Mesendoderm (in vitro differentiated cells): ENCODE measurements at regions not wholly inside any gene's neighbourhood (a gene's known extent, or its start where the extent isn't known, plus 50 kb on each side); places are given as distances from the start of the nearest gene placed in this dataset.

Experiments
- DNase-seq: peaks from one replicate; pipeline ENCODE4 v3.0.0; 2013
- H2AK5ac ChIP-seq: 2 replicates; pipeline ENCODE4 v1.6.1; 2013; ENCODE audit warnings: low read length, inconsistent platforms
- H2BK120ac ChIP-seq: 2 replicates; pipeline ENCODE4 v1.6.1; 2013; ENCODE audit warnings: low read depth, mild to moderate bottlenecking, low read length, moderate library complexity, mixed read lengths
- H2BK15ac ChIP-seq: replicated peaks from 2 replicates; pipeline ENCODE4 v1.6.1; 2013; ENCODE audit warnings: low read depth, mild to moderate bottlenecking, moderate library complexity
- H2BK5ac ChIP-seq: 2 replicates; pipeline ENCODE4 v1.6.1; 2013; ENCODE audit warnings: low read length, inconsistent platforms
- H3K18ac ChIP-seq: 2 replicates; pipeline ENCODE4 v1.6.1; 2013; ENCODE audit warnings: mild to moderate bottlenecking, low read length, mixed read lengths
- H3K23ac ChIP-seq: one replicate; pipeline ENCODE4 v1.6.1; 2013; ENCODE audit warnings: low read length
- H3K27ac ChIP-seq: 2 replicates; pipeline ENCODE4 v1.5.1; 2013; ENCODE audit warnings: low read depth, mild to moderate bottlenecking, inconsistent platforms, low read length, moderate library complexity
- H3K27me3 ChIP-seq: 2 replicates; pipeline ENCODE4 v1.6.1; 2013; ENCODE audit warnings: low read length, control low read depth, mild to moderate bottlenecking, inconsistent platforms; ENCODE audit not compliant: insufficient read depth, poor library complexity
- H3K36me3 ChIP-seq: 2 replicates; pipeline ENCODE4 v1.6.1; 2013; ENCODE audit warnings: low read length, inconsistent platforms; ENCODE audit not compliant: control insufficient read depth, insufficient read depth
- H3K4ac ChIP-seq: one replicate; pipeline ENCODE4 v1.6.1; 2013; ENCODE audit warnings: low read depth, mild to moderate bottlenecking, low read length, moderate library complexity
- H3K4me1 ChIP-seq: 2 replicates; pipeline ENCODE4 v1.6.1; 2013; ENCODE audit warnings: low read depth, low read length, inconsistent platforms; ENCODE audit not compliant: control insufficient read depth
- H3K4me2 ChIP-seq: 2 replicates; pipeline ENCODE4 v1.6.1; 2013; ENCODE audit warnings: low read length
- H3K4me3 ChIP-seq: 2 replicates; pipeline ENCODE4 v1.5.1; 2013; ENCODE audit warnings: mild to moderate bottlenecking, low read length
- H3K56ac ChIP-seq: one replicate; pipeline ENCODE4 v1.6.1; 2013; ENCODE audit warnings: low read length
- H3K79me1 ChIP-seq: 2 replicates; pipeline ENCODE4 v1.6.1; 2013; ENCODE audit warnings: low read length, inconsistent platforms
- H3K79me2 ChIP-seq: 2 replicates; pipeline ENCODE4 v1.6.1; 2013; ENCODE audit warnings: mild to moderate bottlenecking, low read length; ENCODE audit not compliant: control insufficient read depth, insufficient read depth
- H3K9ac ChIP-seq: 2 replicates; pipeline ENCODE4 v1.6.1; 2013; ENCODE audit warnings: low read length, inconsistent platforms
- H4K5ac ChIP-seq: one replicate; pipeline ENCODE4 v1.6.1; 2013; ENCODE audit warnings: low read length
- H4K8ac ChIP-seq: one replicate; pipeline ENCODE4 v1.6.1; 2013; ENCODE audit warnings: low read depth, mild to moderate bottlenecking, control low read depth, low read length, moderate library complexity
- WGBS: extraction: QIAGEN DNeasy Blood & Tissue Kit; methylation state at CpG from one replicate; pipeline ENCODE4 v1.1.7; 2013; ENCODE audit warnings: low lambda C conversion rate, missing lambda C conversion rate; ENCODE audit not compliant: insufficient coverage; ENCODE audit errors: extremely low coverage; 5-methylcytosine and 5-hydroxymethylcytosine counted together

- H3K27ac ChIP-seq = no peak overlapping the region
- no peak overlapping the region for H3K4me2 ChIP-seq
- H3K27me3 ChIP-seq = no peaks in the 10 kb centered on the region
- no peaks in the 10 kb centered on the region for H3K79me2 ChIP-seq
- no peak overlapping the region for H3K23ac ChIP-seq
- H3K56ac ChIP-seq = no peak overlapping the region
- no CpG with 5 or more reads among the region's 2 CpGs for WGBS
- H4K8ac ChIP-seq = no peak overlapping the region
- no peak overlapping the region for H3K4ac ChIP-seq
- H4K5ac ChIP-seq = no peak overlapping the region
- no peak overlapping the region for H3K18ac ChIP-seq
- H3K4me3 ChIP-seq = no peak overlapping the region
- H3K79me1 ChIP-seq = peaks cover 2% of the 10 kb centered on the region
- no peak overlapping the region for H2BK5ac ChIP-seq
- no peak overlapping the region for H2AK5ac ChIP-seq
- no peak for DNase-seq
- no peaks in the 10 kb centered on the region for H3K36me3 ChIP-seq
- H2BK120ac ChIP-seq = no peak overlapping the region
- no peak overlapping the region for H3K9ac ChIP-seq
- no peak overlapping the region for H2BK15ac ChIP-seq
- no peaks in the 10 kb centered on the region for H3K4me1 ChIP-seq
Measured at GRCh38 chr2:144258154-144258553, 261.8 kb downstream of the ZEB2 start.

- H3K4ac ChIP-seq = no peak overlapping the region
- no peak overlapping the region for H2AK5ac ChIP-seq
- H3K79me1 ChIP-seq = peaks cover 2% of the 10 kb centered on the region
- no peak for DNase-seq
- no peaks in the 10 kb centered on the region for H3K4me1 ChIP-seq
- no peak overlapping the region for H2BK5ac ChIP-seq
- no peak overlapping the region for H3K23ac ChIP-seq
- H4K8ac ChIP-seq = no peak overlapping the region
- no peak overlapping the region for H2BK15ac ChIP-seq
- H3K18ac ChIP-seq = no peak overlapping the region
- H3K36me3 ChIP-seq = no peaks in the 10 kb centered on the region
- H3K79me2 ChIP-seq = no peaks in the 10 kb centered on the region
- no peak overlapping the region for H3K4me3 ChIP-seq
- no peak overlapping the region for H4K5ac ChIP-seq
- H3K27me3 ChIP-seq = no peaks in the 10 kb centered on the region
- no peak overlapping the region for H3K27ac ChIP-seq
- no peak overlapping the region for H3K4me2 ChIP-seq
- H2BK120ac ChIP-seq = no peak overlapping the region
- WGBS = no CpG with 5 or more reads among the region's 1 CpG
- no peak overlapping the region for H3K9ac ChIP-seq
- H3K56ac ChIP-seq = no peak overlapping the region
Measured at GRCh38 chr2:144256996-144257707, 262.8 kb downstream of the ZEB2 start.

- H2BK15ac ChIP-seq = no peak overlapping the region
Measured at GRCh38 chr2:144254342-144255235, 265.3 kb downstream of the ZEB2 start.

DNA sequence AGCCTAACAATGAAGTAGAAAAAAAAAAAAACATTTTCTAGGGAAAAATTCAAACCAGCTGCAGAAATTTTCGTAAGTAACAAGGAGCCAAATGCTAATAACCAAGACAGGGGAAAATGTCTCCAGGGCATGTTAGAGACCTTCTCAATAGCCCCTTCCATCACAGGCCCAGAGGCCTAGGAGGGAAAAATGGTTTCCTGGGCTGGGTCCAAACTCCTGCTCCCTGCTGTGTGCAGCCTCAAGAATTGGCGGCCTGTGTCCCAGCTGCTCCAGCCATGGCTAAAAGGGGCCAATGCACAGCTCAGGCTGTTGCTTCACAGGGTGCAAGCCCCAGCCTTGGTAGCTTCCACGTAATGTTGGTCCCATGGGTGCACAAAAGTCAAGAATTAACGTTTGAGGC is 266.2 kb downstream of the ZEB2 start:
- H3K27ac ChIP-seq = no peak overlapping the region
- WGBS = no CpG with 5 or more reads among the region's 4 CpGs
- no peaks in the 10 kb centered on the region for H3K27me3 ChIP-seq
- H3K4ac ChIP-seq = no peak overlapping the region
- H4K8ac ChIP-seq = no peak overlapping the region
- H3K36me3 ChIP-seq = no peaks in the 10 kb centered on the region
- no peak overlapping the region for H3K4me3 ChIP-seq
- no peak overlapping the region for H3K23ac ChIP-seq
- H3K18ac ChIP-seq = no peak overlapping the region
- H3K9ac ChIP-seq = no peak overlapping the region
- no peak overlapping the region for H3K4me2 ChIP-seq
- no peak overlapping the region for H2BK15ac ChIP-seq
- no peak for DNase-seq
- H3K4me1 ChIP-seq = no peaks in the 10 kb centered on the region
- H2AK5ac ChIP-seq = no peak overlapping the region
- no peak overlapping the region for H2BK120ac ChIP-seq
- no peak overlapping the region for H2BK5ac ChIP-seq
- no peaks in the 10 kb centered on the region for H3K79me1 ChIP-seq
- H3K56ac ChIP-seq = no peak overlapping the region
- no peaks in the 10 kb centered on the region for H3K79me2 ChIP-seq
- H4K5ac ChIP-seq = no peak overlapping the region

More at GRCh38 chr2:144254342-144255235, 265.3 kb downstream of the ZEB2 start:
- Histone ChIP-seq H3K27ac (no peak overlapping the region), H2BK120ac (no peak overlapping the region), H4K5ac (no peak overlapping the region), H3K56ac (no peak overlapping the region), H4K8ac (no peak overlapping the region), H3K4me1 (no peaks in the 10 kb centered on the region), H3K4ac (no peak overlapping the region), H2AK5ac (no peak overlapping the region), H3K79me2 (no peaks in the 10 kb centered on the region), H3K4me2 (no peak overlapping the region), H3K27me3 (no peaks in the 10 kb centered on the region), H3K9ac (no peak overlapping the region), H3K79me1 (no peaks in the 10 kb centered on the region), H3K18ac (no peak overlapping the region), H3K4me3 (no peak overlapping the region), H3K23ac (no peak overlapping the region), H2BK5ac (no peak overlapping the region), H3K36me3 (no peaks in the 10 kb centered on the region)
- DNase-seq = no peak
- no CpG with 5 or more reads among the region's 2 CpGs for WGBS

- H3K79me2 ChIP-seq = no peaks in the 10 kb centered on the region
- H2AK5ac ChIP-seq = no peak overlapping the region
- H3K36me3 ChIP-seq = no peaks in the 10 kb centered on the region
- DNase-seq = no peak
- H3K9ac ChIP-seq = no peak overlapping the region
- no peak overlapping the region for H3K4ac ChIP-seq
- no peak overlapping the region for H3K23ac ChIP-seq
- H2BK5ac ChIP-seq = no peak overlapping the region
- H2BK120ac ChIP-seq = no peak overlapping the region
- H4K8ac ChIP-seq = no peak overlapping the region
- H4K5ac ChIP-seq = no peak overlapping the region
- H3K4me1 ChIP-seq = no peaks in the 10 kb centered on the region
- H3K79me1 ChIP-seq = no peaks in the 10 kb centered on the region
- no peak overlapping the region for H2BK15ac ChIP-seq
- no peak overlapping the region for H3K18ac ChIP-seq
- H3K56ac ChIP-seq = no peak overlapping the region
- no peak overlapping the region for H3K27ac ChIP-seq
- H3K4me3 ChIP-seq = no peak overlapping the region
- no peak overlapping the region for H3K4me2 ChIP-seq
- WGBS = no CpG with 5 or more reads among the region's 1 CpG
- no peaks in the 10 kb centered on the region for H3K27me3 ChIP-seq
Measured at GRCh38 chr2:144252694-144253093, 267.2 kb downstream of the ZEB2 start.
